HG03457 (cell line): ENCODE measurements at regions not wholly inside any gene's neighbourhood (a gene's known extent, or its start where the extent isn't known, plus 50 kb on each side); places are given as distances from the start of the nearest gene placed in this dataset.
"Not testable (repeated sequence)": the region's sequence is repeated elsewhere in the genome, so short reads cannot be mapped to it uniquely, and the experiment has no call there.

Experiments
- ATAC-seq: cut with Tn5 transposase; IDR thresholded peaks from one replicate; pipeline ENCODE4 v1.9.1; 2021; ENCODE audit warnings: moderate number of reproducible peaks; ENCODE audit not compliant: unreplicated experiment

- ATAC-seq = no peak
Observed at GRCh38 chr2:5549771-5550170, 142.4 kb upstream of the SOX11 start.

- ATAC-seq = no peak
Observed at GRCh38 chr2:5555636-5556035, 136.5 kb upstream of the SOX11 start.

DNA sequence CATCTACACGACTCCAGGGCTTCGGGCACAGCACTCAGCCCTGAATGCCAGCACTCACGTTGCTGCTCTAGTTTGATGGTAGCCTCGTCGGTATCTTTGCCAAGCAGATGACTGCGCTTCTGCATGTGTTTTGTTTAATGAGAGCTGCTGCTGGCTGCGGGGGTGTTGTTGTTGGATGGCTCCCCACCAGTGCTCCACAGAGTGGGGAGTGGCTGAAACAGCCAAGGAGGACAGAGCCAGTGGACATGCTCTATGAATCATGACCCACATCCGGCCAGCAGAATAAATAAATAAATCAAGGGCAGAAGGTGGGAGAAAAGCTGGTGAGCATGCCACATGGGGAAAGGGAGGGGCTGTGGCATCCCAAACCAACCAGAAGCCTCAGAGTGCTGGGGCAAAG is 131.2 kb upstream of the SOX11 start:
- no peak for ATAC-seq

- no peak for ATAC-seq
Observed at GRCh38 chr2:5562426-5562825, 129.8 kb upstream of the SOX11 start.

DNA sequence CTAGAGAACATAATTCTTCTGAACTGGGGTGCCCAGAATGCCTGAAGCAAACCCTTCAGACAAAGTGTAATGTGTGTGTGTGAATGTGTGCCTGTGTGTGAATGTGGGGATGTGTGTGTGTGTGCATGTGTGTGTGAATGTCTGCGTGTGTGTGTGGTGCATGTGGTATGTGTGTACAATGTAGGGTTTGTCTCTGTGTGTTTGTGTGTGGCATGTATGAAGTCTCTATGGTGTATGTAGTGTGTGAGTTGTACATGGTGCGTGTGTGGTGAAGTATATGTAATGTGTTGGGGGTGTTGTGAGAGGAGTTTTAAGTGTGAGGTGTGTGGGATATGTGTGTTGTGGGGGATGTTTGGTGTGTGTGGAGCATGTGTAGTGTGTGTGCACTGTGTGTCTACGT is 129.3 kb upstream of the SOX11 start:
- ATAC-seq = no peak

- no peak for ATAC-seq
Observed at GRCh38 chr2:5563411-5563810, 128.8 kb upstream of the SOX11 start.

DNA sequence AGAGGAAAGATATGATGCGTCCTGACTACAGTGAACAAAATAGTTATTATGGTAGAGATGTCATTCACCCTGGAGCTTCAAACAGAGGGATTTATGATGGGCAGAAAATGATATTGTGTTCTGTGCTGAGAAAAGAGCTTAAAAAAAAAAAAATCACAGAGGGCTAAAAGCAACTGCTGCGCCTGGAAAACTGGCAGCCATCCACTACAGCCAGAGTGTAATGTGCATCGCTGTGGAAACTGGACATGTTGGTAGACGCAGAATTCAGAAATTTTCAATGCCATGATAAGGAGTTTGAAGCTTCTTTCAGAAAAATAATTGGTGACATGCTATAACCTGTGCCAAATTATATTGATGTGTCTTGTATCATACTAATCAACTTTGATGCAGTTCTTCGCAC is 122.9 kb upstream of the SOX11 start:
- ATAC-seq = no peak

- ATAC-seq = no peak
Observed at GRCh38 chr2:5576015-5576414, 116.2 kb upstream of the SOX11 start.

DNA sequence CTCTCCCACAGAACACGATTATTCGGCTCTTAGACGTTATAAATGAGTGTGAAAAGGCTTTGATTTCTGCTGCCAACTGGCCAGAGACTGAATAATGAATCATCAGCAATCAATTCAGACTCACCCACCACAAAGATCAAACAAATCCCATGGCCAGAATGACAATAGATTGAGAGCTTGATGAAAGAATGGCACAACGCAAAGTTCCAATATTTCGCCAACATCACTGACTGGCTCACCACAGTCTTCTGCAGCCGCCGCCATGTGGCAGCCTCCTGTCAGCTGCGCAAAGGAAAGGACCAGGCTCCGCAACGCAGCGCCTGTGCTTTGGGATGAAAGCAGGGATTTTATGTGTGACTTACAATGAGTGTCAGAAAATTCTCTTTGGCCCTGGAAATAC is 104.4 kb upstream of the SOX11 start:
- ATAC-seq = no peak

GRCh38 chr2:5588601-5589000 is 103.6 kb upstream of the SOX11 start:
- no peak for ATAC-seq

DNA sequence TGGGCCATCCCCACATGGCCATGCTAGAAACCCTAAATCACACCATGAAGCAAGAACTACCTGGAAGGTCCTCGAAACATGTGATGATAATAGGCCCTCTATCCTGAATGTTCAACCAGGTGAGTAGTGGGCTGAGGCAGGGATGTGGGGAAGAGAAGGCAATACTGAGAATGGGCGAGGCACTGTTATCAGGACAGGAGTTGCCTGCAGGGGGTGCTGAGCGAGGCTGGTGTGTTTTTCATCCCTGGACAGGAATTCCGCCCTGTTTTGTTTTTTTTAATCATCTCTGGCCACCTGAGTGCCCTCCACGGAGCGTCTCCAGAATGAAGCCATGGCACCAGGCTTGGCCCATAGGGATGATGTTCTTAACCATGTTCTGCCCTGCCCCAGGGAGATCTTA is 103.0 kb upstream of the SOX11 start:
- no peak for ATAC-seq

DNA sequence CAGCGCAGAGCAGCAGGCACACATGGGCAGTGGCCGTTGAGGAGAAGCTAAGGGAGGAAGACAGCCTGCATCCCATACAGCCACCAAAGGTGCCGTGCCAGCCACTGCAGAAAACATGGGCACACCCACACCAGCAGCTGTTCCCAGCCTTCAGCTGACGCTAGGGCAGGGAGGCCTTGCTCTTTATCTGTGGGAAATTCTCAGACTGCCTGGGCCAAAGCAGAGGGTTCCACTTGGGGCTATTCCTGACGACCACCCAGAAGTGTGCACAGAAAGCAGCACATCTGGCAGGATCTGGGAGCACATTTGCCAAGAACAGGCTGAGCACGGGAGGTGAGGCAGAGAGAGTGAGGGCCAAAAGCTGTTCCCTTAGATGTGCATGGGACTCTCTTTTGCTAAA is 101.3 kb upstream of the SOX11 start:
- ATAC-seq = no peak

DNA sequence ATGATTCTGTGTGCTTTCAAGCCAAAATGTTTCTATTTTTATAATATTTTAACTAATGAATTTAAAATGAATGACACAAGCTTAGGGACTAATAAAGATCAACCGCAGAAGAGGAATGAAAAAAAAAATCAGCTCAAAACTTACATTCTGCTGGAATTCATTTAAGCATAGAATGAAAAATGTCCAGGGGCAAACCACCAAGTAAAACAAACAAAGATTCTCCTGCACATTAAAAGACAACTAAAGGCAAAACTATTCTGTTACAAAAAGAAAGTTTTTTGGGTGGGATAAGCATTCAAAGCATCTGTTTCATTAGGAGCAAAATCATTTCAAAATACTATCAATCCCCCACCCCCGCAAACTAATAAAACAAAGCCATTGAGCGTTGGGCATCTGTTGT is 99.3 kb upstream of the SOX11 start:
- ATAC-seq = no peak

DNA sequence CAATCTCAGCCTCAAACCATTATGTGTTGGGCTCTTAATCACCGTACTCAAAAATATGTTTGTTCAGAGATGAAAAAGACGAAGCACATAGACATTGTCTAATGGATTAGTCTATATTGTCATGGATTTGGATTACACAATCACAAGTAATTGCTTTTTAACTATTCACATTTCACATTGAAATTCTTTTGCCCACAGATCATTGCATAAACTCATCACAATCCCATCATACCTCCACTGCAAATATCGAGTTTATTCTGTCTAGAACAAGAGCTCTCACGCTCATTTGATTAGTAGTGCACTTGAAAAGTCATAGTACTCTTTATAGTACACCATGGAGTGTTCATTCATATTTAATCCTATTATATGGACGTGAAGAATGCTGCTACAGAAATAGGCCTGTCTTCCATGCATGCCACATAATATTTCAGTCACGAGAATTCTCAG is 97.9 kb upstream of the SOX11 start:
- no peak for ATAC-seq

- ATAC-seq = no peak
Observed at GRCh38 chr2:5596868-5597267, 95.3 kb upstream of the SOX11 start.

DNA sequence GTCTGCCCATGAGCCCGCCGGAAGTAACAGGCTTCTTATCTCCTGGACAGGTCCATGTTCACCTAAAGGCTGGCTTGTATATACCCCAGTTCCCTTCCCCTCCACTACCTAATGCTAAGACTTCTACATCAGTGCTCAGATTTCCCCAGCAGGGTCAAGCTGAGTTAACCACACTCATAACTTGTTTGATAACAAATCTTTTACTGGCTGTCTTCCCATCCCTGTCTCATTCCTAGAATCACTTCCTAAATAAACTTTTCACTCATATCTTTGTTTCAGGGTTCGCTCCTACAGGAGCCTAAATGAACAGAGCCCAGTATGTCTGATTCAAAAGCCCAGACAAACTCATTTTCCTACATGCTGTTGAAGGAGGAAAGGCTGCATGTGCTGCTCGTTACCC is 94.0 kb upstream of the SOX11 start:
- no peak for ATAC-seq

GRCh38 chr2:5609201-5609600 is 83.0 kb upstream of the SOX11 start:
- no peak for ATAC-seq

DNA sequence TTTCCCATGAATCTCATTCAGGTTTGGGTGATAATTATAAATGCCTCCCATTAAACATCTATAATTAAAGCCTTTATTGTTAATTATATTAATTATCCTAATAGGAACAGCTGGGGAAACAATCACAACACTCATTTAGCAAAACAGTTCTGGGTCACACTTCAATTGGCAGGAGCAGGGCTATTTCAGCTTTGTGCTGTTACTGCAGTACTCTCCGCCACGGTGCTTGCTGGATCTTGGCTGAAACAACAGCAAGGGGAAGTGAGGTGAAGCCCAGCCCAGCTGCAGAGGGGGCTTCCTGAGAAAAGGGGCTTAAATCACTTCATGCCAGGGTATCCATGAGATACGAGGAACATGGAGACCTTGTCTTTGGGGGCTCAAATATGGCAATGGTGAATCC is 79.5 kb upstream of the SOX11 start:
- ATAC-seq = no peak

GRCh38 chr2:5616019-5616418 is 76.2 kb upstream of the SOX11 start:
- ATAC-seq = no peak

DNA sequence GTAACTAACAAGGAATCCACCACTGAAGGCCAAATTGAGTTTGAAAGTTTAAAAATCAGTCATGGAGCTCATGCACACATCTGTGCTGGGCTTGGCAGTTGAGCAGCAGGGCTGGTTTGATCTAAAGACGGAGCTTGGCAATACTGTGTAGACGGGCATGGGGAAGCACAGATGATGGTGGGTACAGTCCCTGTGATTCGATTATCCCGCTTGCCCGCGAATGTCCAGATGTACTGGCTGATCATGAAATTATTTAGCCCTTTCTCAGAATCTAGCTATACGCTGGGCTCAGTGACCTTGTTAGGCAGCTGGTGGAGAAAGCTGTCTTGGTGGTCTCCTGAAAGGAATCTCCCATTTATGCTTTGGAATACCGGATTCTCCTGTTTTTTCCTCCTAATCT is 74.8 kb upstream of the SOX11 start:
- no peak for ATAC-seq

DNA sequence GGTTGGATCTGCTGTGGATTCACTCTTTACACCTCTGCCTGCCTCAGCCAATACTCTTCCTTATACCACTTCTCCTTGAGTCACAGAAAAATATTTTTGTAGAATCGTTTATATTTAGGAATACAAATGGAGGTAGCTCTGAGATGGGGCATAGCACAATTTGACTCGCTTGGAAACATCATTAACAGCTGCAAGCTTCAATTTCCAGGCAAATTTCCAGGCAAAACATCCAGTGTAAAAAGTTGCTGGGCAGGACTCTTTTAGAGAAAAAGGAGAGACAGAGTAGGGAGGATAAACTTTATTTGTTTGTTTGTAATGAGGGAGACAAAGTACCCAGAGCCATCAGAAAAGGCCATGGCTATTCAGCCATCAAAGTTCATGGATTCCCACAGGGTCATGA is 74.4 kb upstream of the SOX11 start:
- no peak for ATAC-seq

DNA sequence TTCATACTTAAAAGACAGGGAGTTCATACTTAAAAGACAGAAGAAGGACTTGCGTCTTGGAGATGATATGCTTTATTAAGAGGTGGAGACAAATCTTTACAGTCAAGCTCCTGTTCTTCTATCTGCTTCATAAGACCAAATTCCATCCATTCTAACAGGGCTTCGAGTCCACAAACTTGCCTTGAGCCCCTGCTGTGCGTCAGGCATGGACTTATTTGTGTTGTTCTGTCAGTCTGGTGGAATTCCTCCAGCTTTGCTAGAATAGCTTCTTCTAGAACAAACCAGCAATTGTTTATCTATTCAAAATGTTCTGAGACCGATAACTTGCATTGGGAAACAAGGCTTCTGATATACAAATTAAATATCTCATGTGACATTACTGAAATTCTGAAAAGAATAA is 73.9 kb upstream of the SOX11 start:
- ATAC-seq = no peak

- ATAC-seq = not testable (repeated sequence)
Observed at GRCh38 chr2:5625556-5626065, 66.6 kb upstream of the SOX11 start.

DNA sequence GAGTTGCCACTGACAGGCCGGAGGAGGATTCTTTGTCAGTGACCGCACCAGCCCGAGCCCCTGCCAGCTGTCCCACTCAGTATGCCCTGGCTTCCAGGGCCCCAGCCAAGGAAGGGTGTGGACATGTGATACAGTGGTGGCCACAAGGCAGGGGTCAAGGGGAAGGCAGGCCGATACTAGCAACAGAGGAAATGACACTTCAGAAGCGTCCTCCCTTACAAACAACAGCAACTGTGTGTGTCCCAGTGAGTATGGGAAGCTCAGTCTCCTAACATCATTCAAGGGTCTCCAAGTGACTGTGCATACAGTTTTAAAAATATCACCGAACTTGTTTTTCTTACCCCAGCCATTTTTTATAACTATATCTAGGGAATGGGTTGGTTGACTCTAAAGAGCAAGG is 63.7 kb upstream of the SOX11 start:
- not testable (repeated sequence) for ATAC-seq
